SK-N-SH treated with all-trans-retinoic acid at 6 μM for 48 hours (cell line): ENCODE measurements at regions not wholly inside any gene's neighbourhood (a gene's known extent, or its start where the extent isn't known, plus 50 kb on each side); places are given as distances from the start of the nearest gene placed in this dataset.

Experiments
- ATAC-seq: fragments of 200-7000 bp; cut with Tn5 transposase; 3 replicates; pipeline ENCODE4 v1.9.1; 2020; ENCODE audit warnings: mild to moderate bottlenecking, moderate library complexity
- ARNTL ChIP-seq: fragments of 450-650 bp; formaldehyde crosslinking; IDR thresholded peaks from 2 replicates; pipeline ENCODE4 v1.5.0; 2020; ENCODE audit warnings: low read depth, mild to moderate bottlenecking, moderate library complexity, borderline replicate concordance
- BACH2 ChIP-seq: fragments of 250-450 bp; sonication (Bioruptor Pico); IDR thresholded peaks from 2 replicates; pipeline ENCODE4 v1.9.0; 2021; ENCODE audit warnings: mild to moderate bottlenecking, borderline replicate concordance
- CSDC2 ChIP-seq: fragments of 250-450 bp; sonication (Bioruptor Pico); IDR thresholded peaks from 2 replicates; pipeline ENCODE4 v1.5.0; 2020; ENCODE audit warnings: mild to moderate bottlenecking, moderate library complexity
- CSRNP3 ChIP-seq: fragments of 250-450 bp; sonication (Bioruptor Pico); IDR thresholded peaks from 2 replicates; pipeline ENCODE4 v1.5.1; 2021; ENCODE audit warnings: mild to moderate bottlenecking, moderate library complexity
- ESRRG ChIP-seq: fragments of 250-450 bp; sonication (Bioruptor Pico); IDR thresholded peaks from 2 replicates; pipeline ENCODE4 v1.6.1; 2021; ENCODE audit warnings: mild to moderate bottlenecking
- ISL1 ChIP-seq: fragments of 250-450 bp; sonication (Bioruptor Pico); IDR thresholded peaks from 2 replicates; pipeline ENCODE4 v2.1.2; 2022; ENCODE audit warnings: mild to moderate bottlenecking, moderate library complexity
- OSR1 ChIP-seq: fragments of 250-450 bp; sonication (Bioruptor Pico); IDR thresholded peaks from 2 replicates; pipeline ENCODE4 v1.8.0; 2022; ENCODE audit warnings: moderate library complexity, mild to moderate bottlenecking, inconsistent platforms
- PATZ1 ChIP-seq: fragments of 250-450 bp; sonication (Bioruptor Pico); IDR thresholded peaks from 2 replicates; pipeline ENCODE4 v1.8.0; 2020; ENCODE audit warnings: mild to moderate bottlenecking, moderate library complexity, borderline replicate concordance
- POU6F1 ChIP-seq: fragments of 250-450 bp; sonication (Bioruptor Pico); IDR thresholded peaks from 2 replicates; pipeline ENCODE4 v1.8.0; 2021; ENCODE audit warnings: low read depth, mild to moderate bottlenecking, moderate library complexity, borderline replicate concordance
- PPARA ChIP-seq: fragments of 250-450 bp; sonication (Bioruptor Pico); IDR thresholded peaks from 2 replicates; pipeline ENCODE4 v1.5.0; 2020; ENCODE audit warnings: mild to moderate bottlenecking, borderline replicate concordance
- RARB ChIP-seq: fragments of 250-450 bp; sonication (Bioruptor Pico); IDR thresholded peaks from 2 replicates; pipeline ENCODE4 v1.8.0; 2021; ENCODE audit warnings: mild to moderate bottlenecking, moderate library complexity
- SNAI2 ChIP-seq: fragments of 250-450 bp; sonication (Bioruptor Pico); IDR thresholded peaks from 2 replicates; pipeline ENCODE4 v1.5.0; 2020; ENCODE audit warnings: mild to moderate bottlenecking, moderate library complexity
- TSHZ2 ChIP-seq: fragments of 250-450 bp; sonication (Bioruptor Pico); IDR thresholded peaks from 2 replicates; pipeline ENCODE4 v1.5.0; 2020; ENCODE audit warnings: mild to moderate bottlenecking, moderate library complexity
- ZFP3 ChIP-seq: fragments of 250-450 bp; sonication (Bioruptor Pico); IDR thresholded peaks from 2 replicates; pipeline ENCODE4 v1.5.0; 2020; ENCODE audit warnings: mild to moderate bottlenecking, moderate library complexity
- ZFP30 ChIP-seq: fragments of 450-650 bp; formaldehyde crosslinking; IDR thresholded peaks from 2 replicates; pipeline ENCODE4 v1.5.0; 2022; ENCODE audit warnings: mild to moderate bottlenecking, moderate library complexity
- ZNF70 ChIP-seq: fragments of 450-650 bp; formaldehyde crosslinking; IDR thresholded peaks from 2 replicates; pipeline ENCODE4 v1.5.0; 2020; ENCODE audit warnings: mild to moderate bottlenecking, moderate library complexity
- ZNF8 ChIP-seq: fragments of 450-650 bp; formaldehyde crosslinking; IDR thresholded peaks from 2 replicates; pipeline ENCODE4 v1.5.0; 2020; ENCODE audit warnings: mild to moderate bottlenecking, moderate library complexity
- TF ChIP-seq, protein P1 (sequence below): fragments of 250-450 bp; sonication (Bioruptor Pico); IDR thresholded peaks from 2 replicates; pipeline ENCODE4 v1.5.1; 2020; ENCODE audit warnings: low read depth, mild to moderate bottlenecking, moderate library complexity

DNA sequence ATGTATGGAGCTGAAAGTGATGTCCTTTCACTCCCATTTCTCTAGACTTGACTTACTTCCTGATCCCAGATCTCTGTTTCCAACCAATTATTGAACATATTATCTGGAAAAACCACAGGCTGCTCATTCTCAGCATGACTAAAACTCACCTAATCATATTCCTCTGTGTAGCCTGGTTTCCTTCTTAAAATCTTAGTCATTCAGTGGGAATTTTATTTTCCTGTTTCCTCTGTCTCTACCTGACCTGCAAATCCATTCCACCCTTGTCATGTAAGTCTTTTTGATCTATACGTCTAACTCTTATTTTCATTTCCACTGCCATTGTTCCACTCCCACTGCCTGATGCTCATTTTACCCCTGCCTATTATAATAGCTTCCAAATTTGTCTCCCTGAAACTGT lies 67.9 kb upstream of the APOBEC4 start:
- no peak for ATAC-seq
- TF ChIP-seq PPARA (CRISPR knock-in tag) (no peak), TSHZ2 (CRISPR knock-in tag) (no peak), BACH2 (CRISPR knock-in tag) (no peak), ZFP3 (CRISPR knock-in tag) (no peak), RARB (no peak), ZFP30 (CRISPR knock-in tag) (no peak), ARNTL (CRISPR knock-in tag) (no peak), ISL1 (CRISPR knock-in tag) (no peak), ESRRG (CRISPR knock-in tag) (no peak), ZNF70 (no peak)
- TF ChIP-seq, protein P1, sequence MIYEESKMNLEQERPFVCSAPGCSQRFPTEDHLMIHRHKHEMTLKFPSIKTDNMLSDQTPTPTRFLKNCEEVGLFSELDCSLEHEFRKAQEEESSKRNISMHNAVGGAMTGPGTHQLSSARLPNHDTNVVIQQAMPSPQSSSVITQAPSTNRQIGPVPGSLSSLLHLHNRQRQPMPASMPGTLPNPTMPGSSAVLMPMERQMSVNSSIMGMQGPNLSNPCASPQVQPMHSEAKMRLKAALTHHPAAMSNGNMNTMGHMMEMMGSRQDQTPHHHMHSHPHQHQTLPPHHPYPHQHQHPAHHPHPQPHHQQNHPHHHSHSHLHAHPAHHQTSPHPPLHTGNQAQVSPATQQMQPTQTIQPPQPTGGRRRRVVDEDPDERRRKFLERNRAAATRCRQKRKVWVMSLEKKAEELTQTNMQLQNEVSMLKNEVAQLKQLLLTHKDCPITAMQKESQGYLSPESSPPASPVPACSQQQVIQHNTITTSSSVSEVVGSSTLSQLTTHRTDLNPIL (CRISPR knock-in tag): no peak

GRCh38 chr1:183720028-183720427 lies 66.9 kb upstream of the APOBEC4 start:
- no peak for ATAC-seq

GRCh38 chr1:183719289-183719688 lies 66.2 kb upstream of the APOBEC4 start:
- ATAC-seq: no peak
- TF ChIP-seq ISL1 (CRISPR knock-in tag) (no peak), POU6F1 (CRISPR knock-in tag) (no peak), SNAI2 (no peak), BACH2 (CRISPR knock-in tag) (no peak), RARB (no peak), CSRNP3 (no peak), PATZ1 (CRISPR knock-in tag) (no peak)
- TF ChIP-seq, protein P1 (CRISPR knock-in tag): no peak
- TF ChIP-seq, all 23 proteins: peak for 0

More at GRCh38 chr1:183720028-183720427, 66.9 kb upstream of the APOBEC4 start:
- no peak for TF ChIP-seq OSR1 (CRISPR knock-in tag)
- no peak for TF ChIP-seq ZNF8
- no peak for TF ChIP-seq CSDC2
- TF ChIP-seq, protein P1 (CRISPR knock-in tag): no peak
- TF ChIP-seq ZFP30 (CRISPR knock-in tag): no peak
- TF ChIP-seq BACH2 (CRISPR knock-in tag): no peak
